Thymus (tissue), 11 donors: ENCODE measurements at regions not wholly inside any gene's neighbourhood (a gene's known extent, or its start where the extent isn't known, plus 50 kb on each side); places are given as distances from the start of the nearest gene placed in this dataset.
A peak's percentile ranks its signal among the peaks of the same experiment; 100 is the strongest.

Experiments
- DNase-seq, 9 donors: peaks; one replicate each; pipeline ENCODE4 v3.0.0-alpha.2; 2013; ENCODE audit warnings: low spot score in 9 of 9, low read depth in 6 of 9, missing footprints in 1 of 9
- H3K27ac ChIP-seq, 2 donors: one replicate each; pipeline ENCODE4 v1.5.1; 2013; ENCODE audit warnings: control low read depth in 1 of 2, low read depth in 1 of 2, low read length in 1 of 2, mild to moderate bottlenecking in 1 of 2, moderate library complexity in 1 of 2
- H3K27me3 ChIP-seq, 2 donors: one replicate each; pipeline ENCODE4 v1.5.1; 2013; ENCODE audit warnings: low read length in 1 of 2; ENCODE audit not compliant: control insufficient read depth in 2 of 2, insufficient read depth in 1 of 2
- H3K36me3 ChIP-seq, 2 donors: one replicate each; pipeline ENCODE4 v1.5.1; 2013; ENCODE audit warnings: low read length in 1 of 2, mild to moderate bottlenecking in 1 of 2, moderate library complexity in 1 of 2; ENCODE audit not compliant: control insufficient read depth in 2 of 2, insufficient read depth in 2 of 2
- H3K4me1 ChIP-seq, 2 donors: one replicate each; pipeline ENCODE4 v1.5.1; 2013; ENCODE audit warnings: low read length in 2 of 2; ENCODE audit not compliant: control insufficient read depth in 2 of 2, insufficient read depth in 2 of 2
- H3K4me3 ChIP-seq, 2 donors: one replicate each; pipeline ENCODE4 v1.5.1; 2013; ENCODE audit warnings: low read length in 2 of 2, control low read depth in 1 of 2, mild to moderate bottlenecking in 1 of 2
- H3K9me3 ChIP-seq, 2 donors: one replicate each; pipeline ENCODE4 v1.5.1; 2013; ENCODE audit warnings: low read length in 1 of 2, mild to moderate bottlenecking in 1 of 2; ENCODE audit not compliant: control insufficient read depth in 2 of 2, insufficient read depth in 1 of 2
- WGBS: extraction: QIAGEN DNeasy Blood & Tissue Kit; methylation state at CpG from one replicate; pipeline ENCODE4 v1.1.7; 2013; 5-methylcytosine and 5-hydroxymethylcytosine counted together
- donor health status: healthy.

- Histone ChIP-seq H3K36me3 (no peaks in the 10 kb centered on the region), H3K4me1 (peaks cover 6 to 7% of the 10 kb centered on the region in 2 donors), H3K4me3 (no peak overlapping the region), H3K27me3 (no peaks in the 10 kb centered on the region), H3K9me3 (peaks cover 0 to 6% of the 10 kb centered on the region in 2 donors), H3K27ac (no peak overlapping the region)
- peak in 1 of 9 donors; percentile 14 for DNase-seq
- WGBS = 89% methylated on average over 2 of the region's 2 CpGs
These were observed 97.9 kb upstream of the NUDT4 start for GRCh38 chr12:93279565-93280412.

DNA sequence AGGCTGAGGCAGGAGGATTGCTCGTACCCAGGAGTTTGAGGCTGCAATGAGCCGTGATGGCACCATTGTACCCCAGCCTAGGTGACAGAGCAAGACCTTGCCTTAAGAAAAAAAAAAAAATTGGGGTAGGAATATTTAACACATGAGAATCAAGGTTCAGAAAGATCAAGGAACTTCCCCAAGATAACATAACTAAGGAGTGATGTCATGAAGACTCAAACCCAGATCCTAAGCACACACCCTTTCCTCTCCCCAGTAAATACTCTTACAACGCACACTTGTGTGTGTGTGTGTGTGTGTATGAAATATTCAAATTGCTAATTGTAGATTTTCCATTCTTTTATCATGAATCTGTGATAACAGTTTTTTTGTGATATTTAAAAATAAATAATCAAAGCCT lies 90.6 kb upstream of the NUDT4 start:
- 99% methylated on average over 3 of the region's 3 CpGs for WGBS
- Histone ChIP-seq H3K27me3 (no peaks in the 10 kb centered on the region), H3K36me3 (no peaks in the 10 kb centered on the region), H3K27ac (no peak overlapping the region), H3K9me3 (peaks cover 0 to 8% of the 10 kb centered on the region in 2 donors), H3K4me1 (no peaks in the 10 kb centered on the region), H3K4me3 (no peak overlapping the region)
- DNase-seq = no peak

GRCh38 chr12:93288626-93289025 lies 89.1 kb upstream of the NUDT4 start:
- DNase-seq = no peak
- Histone ChIP-seq H3K27ac (no peak overlapping the region), H3K4me1 (no peaks in the 10 kb centered on the region), H3K4me3 (no peak overlapping the region), H3K36me3 (no peaks in the 10 kb centered on the region), H3K9me3 (peaks cover 0 to 8% of the 10 kb centered on the region in 2 donors), H3K27me3 (no peaks in the 10 kb centered on the region)

DNA sequence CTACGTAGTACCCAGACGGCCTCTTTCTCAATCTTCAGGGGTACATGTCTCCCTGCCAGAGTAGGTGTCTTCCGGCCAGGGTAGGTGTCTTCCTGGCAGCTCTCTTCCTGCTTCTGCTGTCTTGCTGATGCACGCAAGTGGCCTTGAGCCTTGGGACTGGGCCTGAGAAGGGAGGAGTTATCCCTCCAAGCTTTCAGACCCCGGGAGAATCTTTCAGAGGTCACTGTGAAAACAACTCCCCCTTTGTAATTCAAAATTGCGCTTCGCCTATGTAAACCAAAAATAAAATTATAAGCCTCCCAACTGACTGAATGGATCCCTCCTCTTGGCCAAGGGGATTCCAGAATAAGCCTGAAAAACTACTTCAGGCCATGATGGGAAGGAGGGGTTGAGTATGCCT lies 87.3 kb upstream of the NUDT4 start:
- WGBS = 91% methylated on average over 7 of the region's 7 CpGs
- no peaks in the 10 kb centered on the region for H3K36me3 ChIP-seq

DNA sequence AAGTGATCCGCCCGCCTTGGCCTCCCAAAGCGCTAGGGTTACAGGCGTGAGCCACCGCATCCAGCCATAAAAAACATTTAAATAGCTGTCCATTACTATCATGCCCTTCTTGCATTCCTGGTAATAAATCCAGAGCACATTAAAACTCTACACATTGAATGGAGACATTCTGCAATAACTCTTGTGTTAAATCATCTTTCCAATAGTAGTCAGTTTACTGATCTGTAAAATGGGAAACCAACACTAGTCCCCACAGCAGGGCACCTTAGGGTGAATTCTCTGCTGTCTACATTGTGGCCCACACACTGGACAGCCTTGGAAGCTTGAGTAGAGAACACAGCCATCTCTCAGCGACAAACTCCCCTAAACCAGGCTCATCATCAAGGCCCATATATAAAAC lies 85.5 kb upstream of the NUDT4 start:
- Histone ChIP-seq H3K27ac (no peak overlapping the region), H3K36me3 (no peaks in the 10 kb centered on the region), H3K4me3 (no peak overlapping the region), H3K27me3 (no peaks in the 10 kb centered on the region), H3K9me3 (no peaks in the 10 kb centered on the region), H3K4me1 (peaks cover 0 to 4% of the 10 kb centered on the region in 2 donors)
- 97% methylated on average over 6 of the region's 6 CpGs for whole genome bisulfite sequencing
- DNase-seq = no peak

More for the DNA sequence above, 87.3 kb upstream of the NUDT4 start:
- DNase-seq = no peak
- no peak overlapping the region for H3K27ac ChIP-seq
- H3K4me1 ChIP-seq = no peaks in the 10 kb centered on the region
- H3K9me3 ChIP-seq = no peaks in the 10 kb centered on the region
- H3K4me3 ChIP-seq = no peak overlapping the region
- H3K27me3 ChIP-seq = no peaks in the 10 kb centered on the region

DNA sequence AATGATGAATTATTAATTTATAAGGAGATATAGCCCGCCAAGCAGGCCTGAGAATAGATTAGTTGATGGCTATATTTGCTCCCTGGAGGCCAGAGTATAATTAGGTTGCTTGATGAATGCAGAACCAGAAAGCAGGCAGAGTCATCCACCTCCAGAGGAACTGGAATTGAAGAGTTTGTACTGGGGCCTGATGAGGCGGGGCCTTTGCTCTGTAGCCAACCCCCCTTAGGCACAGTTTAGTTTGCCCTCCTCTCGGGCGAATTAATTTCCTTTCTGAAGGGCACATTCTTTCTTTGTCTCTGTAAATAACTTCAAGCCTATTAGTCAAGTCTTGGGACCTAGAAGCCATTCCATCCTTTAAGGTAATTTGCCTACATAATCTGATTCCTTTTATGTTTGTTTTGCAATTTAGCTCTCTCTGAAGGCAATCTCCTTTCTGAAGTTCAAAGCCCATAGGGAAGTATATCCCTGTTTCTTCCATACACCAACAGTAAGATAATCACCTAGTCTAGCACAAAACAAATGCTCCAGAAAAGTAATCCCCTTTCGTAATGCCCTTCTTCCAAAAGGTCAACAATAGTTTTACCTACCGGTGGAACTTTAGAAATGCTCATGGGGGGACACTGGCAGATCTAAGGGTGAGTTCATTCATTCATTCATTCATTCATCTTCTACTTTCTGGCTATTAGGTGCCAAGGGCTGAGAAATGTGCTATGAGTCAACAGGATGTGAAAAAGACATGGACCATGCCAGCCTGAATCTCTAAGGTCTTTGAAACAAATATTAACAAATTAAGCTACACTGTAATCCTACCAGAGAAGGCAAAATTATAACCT lies 84.8 kb upstream of the NUDT4 start:
- Histone ChIP-seq H3K4me1 (peaks cover 0 to 5% of the 10 kb centered on the region in 2 donors), H3K9me3 (no peaks in the 10 kb centered on the region), H3K4me3 (no peak overlapping the region), H3K36me3 (no peaks in the 10 kb centered on the region), H3K27me3 (no peaks in the 10 kb centered on the region), H3K27ac (no peak overlapping the region)
- 83% methylated on average over 6 of the region's 6 CpGs for WGBS
- DNase-seq = no peak

- Histone ChIP-seq H3K4me3 (no peak overlapping the region), H3K4me1 (peaks cover 0 to 5% of the 10 kb centered on the region in 2 donors), H3K27ac (no peak overlapping the region), H3K27me3 (no peaks in the 10 kb centered on the region), H3K9me3 (no peaks in the 10 kb centered on the region), H3K36me3 (no peaks in the 10 kb centered on the region)
- DNase-seq = peak in 3 of 9 donors; percentile 3 to 44 (median 26)
- 89% methylated on average over 3 of the region's 3 CpGs for WGBS
These were observed 80.7 kb upstream of the NUDT4 start for GRCh38 chr12:93297032-93297431.

GRCh38 chr12:93297536-93297935 lies 80.2 kb upstream of the NUDT4 start:
- Histone ChIP-seq H3K36me3 (no peaks in the 10 kb centered on the region), H3K27ac (no peak overlapping the region), H3K27me3 (no peaks in the 10 kb centered on the region), H3K4me3 (no peak overlapping the region), H3K9me3 (no peaks in the 10 kb centered on the region), H3K4me1 (peaks cover 0 to 5% of the 10 kb centered on the region in 2 donors)
- DNase-seq = no peak
- 82% methylated on average over 2 of the region's 2 CpGs for WGBS

DNA sequence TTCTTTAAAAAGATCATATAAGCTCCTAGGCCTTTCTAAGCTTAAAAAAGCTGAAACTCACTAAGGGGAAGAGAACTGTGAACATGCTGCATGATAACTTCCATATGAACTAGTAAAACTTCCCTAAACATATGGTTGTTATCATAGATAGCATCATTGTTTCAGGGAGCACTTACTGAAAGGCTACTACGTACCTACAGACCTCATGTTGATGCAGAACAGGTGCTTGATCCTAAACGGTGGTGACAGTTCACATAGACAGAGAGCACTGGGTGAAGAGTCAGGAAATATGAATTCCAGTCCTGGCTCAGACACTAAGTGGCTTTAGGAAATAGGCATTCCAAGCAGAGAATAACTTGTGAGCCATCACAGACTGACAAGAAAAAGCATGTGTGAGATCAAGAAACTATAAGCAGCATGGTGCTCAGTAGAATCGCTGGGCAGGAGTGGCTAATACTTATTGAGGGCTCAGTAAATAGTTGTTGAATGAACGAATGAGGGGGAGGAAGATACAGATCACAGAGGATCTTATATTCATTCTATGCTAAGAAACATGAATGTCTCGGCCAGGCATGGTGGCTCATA lies 78.4 kb upstream of the NUDT4 start:
- DNase-seq = no peak
- Histone ChIP-seq H3K27me3 (no peaks in the 10 kb centered on the region), H3K4me3 (no peak overlapping the region), H3K4me1 (peaks cover 0 to 5% of the 10 kb centered on the region in 2 donors), H3K27ac (no peak overlapping the region), H3K36me3 (no peaks in the 10 kb centered on the region), H3K9me3 (no peaks in the 10 kb centered on the region)
- WGBS = 90% methylated on average over 5 of the region's 5 CpGs
